HCT116 (cell line): ENCODE measurements at regions not wholly inside any gene's neighbourhood (a gene's known extent, or its start where the extent isn't known, plus 50 kb on each side); places are given as distances from the start of the nearest gene placed in this dataset.
"Not testable (repeated sequence)": the region's sequence is repeated elsewhere in the genome, so short reads cannot be mapped to it uniquely, and the experiment has no call there.

Experiments
- ATF3 ChIP-seq: IDR thresholded peaks from 2 replicates; pipeline ENCODE4 v1.6.1; 2012
- EZH2 ChIP-seq: fragments of 200-600 bp; sonication (generic); IDR thresholded peaks from 2 replicates; pipeline ENCODE4 v1.6.1; 2017; ENCODE audit warnings: antibody characterized with exemption, mixed run types
- JUND ChIP-seq: IDR thresholded peaks from 2 replicates; pipeline ENCODE4 v1.6.1; 2012
- POLR2A ChIP-seq: IDR thresholded peaks from 2 replicates; pipeline ENCODE4 v1.7.0; 2011; ENCODE audit warnings: borderline replicate concordance; ENCODE audit not compliant: insufficient read depth, insufficient read length; ENCODE audit errors: extremely low read depth
- POLR2AphosphoS5 ChIP-seq: IDR thresholded peaks from 2 replicates; pipeline ENCODE4 v1.6.1; 2011; ENCODE audit warnings: mild to moderate bottlenecking, low read depth, low read length, moderate library complexity
- YY1 ChIP-seq: IDR thresholded peaks from 2 replicates; pipeline ENCODE4 v1.6.1; 2011; ENCODE audit warnings: low read length, low read depth, moderate library complexity, mild to moderate bottlenecking; ENCODE audit not compliant: insufficient replicate concordance; ENCODE audit errors: extremely low read depth
- ZFX ChIP-seq: fragments of 450-650 bp; IDR thresholded peaks from 2 replicates; pipeline ENCODE4 v1.6.1; 2017
- ZNF274 ChIP-seq: fragments of 200-500 bp; sonication (Bioruptor generic); IDR thresholded peaks from 2 replicates; pipeline ENCODE4 v1.6.1; 2014; ENCODE audit warnings: mild to moderate bottlenecking, low read depth, low read length, inconsistent platforms
- TF ChIP-seq, protein P1 (sequence below), 3 experiments: fragments of 200-600 bp in 1 of 3; sonication (generic) in 1 of 3; IDR thresholded peaks in 2 of 3; conservative IDR thresholded peaks in 1 of 3; 2 replicates each; pipeline ENCODE4 v1.5.1; 2012 to 2017; ENCODE audit warnings: low read depth in 2 of 3, low read length in 2 of 3, antibody characterized with exemption in 1 of 3, borderline replicate concordance in 1 of 3, control low read depth in 1 of 3, mild to moderate bottlenecking in 1 of 3, mixed read lengths in 1 of 3, mixed run types in 1 of 3, moderate library complexity in 1 of 3; ENCODE audit not compliant: insufficient read depth in 1 of 3

DNA sequence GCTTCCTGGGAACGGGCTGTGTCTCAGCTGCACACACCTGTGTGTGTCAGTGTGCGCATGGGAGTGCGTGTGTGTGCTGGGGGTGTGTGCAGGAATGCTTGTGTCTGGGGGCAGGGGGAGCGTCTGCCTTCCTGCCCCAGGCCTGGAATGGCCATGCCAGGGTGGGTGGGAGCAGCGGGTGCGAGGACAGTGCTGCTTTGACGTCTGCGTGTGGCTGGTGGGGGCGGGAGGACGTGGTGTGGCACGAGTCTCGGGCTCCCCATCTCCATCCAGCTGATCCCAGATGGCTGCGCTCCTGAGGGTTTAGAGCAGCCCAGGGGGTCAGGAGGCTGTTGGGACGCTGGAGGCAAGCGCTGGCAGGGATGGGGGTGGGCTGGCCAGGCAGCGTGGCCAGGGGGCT is 80.6 kb downstream of the TMEM121 start:
- TF ChIP-seq, protein P1, sequence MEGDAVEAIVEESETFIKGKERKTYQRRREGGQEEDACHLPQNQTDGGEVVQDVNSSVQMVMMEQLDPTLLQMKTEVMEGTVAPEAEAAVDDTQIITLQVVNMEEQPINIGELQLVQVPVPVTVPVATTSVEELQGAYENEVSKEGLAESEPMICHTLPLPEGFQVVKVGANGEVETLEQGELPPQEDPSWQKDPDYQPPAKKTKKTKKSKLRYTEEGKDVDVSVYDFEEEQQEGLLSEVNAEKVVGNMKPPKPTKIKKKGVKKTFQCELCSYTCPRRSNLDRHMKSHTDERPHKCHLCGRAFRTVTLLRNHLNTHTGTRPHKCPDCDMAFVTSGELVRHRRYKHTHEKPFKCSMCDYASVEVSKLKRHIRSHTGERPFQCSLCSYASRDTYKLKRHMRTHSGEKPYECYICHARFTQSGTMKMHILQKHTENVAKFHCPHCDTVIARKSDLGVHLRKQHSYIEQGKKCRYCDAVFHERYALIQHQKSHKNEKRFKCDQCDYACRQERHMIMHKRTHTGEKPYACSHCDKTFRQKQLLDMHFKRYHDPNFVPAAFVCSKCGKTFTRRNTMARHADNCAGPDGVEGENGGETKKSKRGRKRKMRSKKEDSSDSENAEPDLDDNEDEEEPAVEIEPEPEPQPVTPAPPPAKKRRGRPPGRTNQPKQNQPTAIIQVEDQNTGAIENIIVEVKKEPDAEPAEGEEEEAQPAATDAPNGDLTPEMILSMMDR (IDR thresholded peaks at IDR 0.05 in 2 of 3, conservative IDR thresholded peaks at IDR 0.05 in 1 of 3; ENCODE audit: borderline replicate concordance in 1 of 3, insufficient read depth in 1 of 3, low read depth in 2 of 3, low read length in 2 of 3): not testable (repeated sequence)
- TF ChIP-seq POLR2AphosphoS5, POLR2A, JUND, EZH2, ZFX, ATF3, ZNF274, YY1: not testable (repeated sequence)
